GM23338 (cell line): ENCODE measurements at regions not wholly inside any gene's neighbourhood (a gene's known extent, or its start where the extent isn't known, plus 50 kb on each side); places are given as distances from the start of the nearest gene placed in this dataset.

Source experiments
- ATAC-seq: fragments of 200-7000 bp; cut with Tn5 transposase; 3 replicates; pipeline ENCODE4 v1.9.1; 2020
- DNase-seq: peaks from one replicate; pipeline ENCODE4 v3.0.0-alpha.2; 2015; ENCODE audit warnings: low spot score
- H2AFZ ChIP-seq: fragments of 200-600 bp; sonication (generic); 2 replicates; pipeline ENCODE4 v1.8.0; 2016; ENCODE audit warnings: antibody characterized with exemption, mild to moderate bottlenecking, moderate library complexity
- H3F3A ChIP-seq: fragments of 200-600 bp; sonication (generic); replicated peaks from 2 replicates; pipeline ENCODE4 v1.8.0; 2017; ENCODE audit warnings: antibody characterized with exemption, mixed run types, low read depth
- H3K27ac ChIP-seq: fragments of 200-600 bp; sonication (generic); 2 replicates; pipeline ENCODE4 v1.6.1; 2016; ENCODE audit warnings: low read depth
- H3K27me3 ChIP-seq: fragments of 200-600 bp; sonication (generic); 2 replicates; pipeline ENCODE4 v1.8.0; 2016; ENCODE audit warnings: mild to moderate bottlenecking, mixed run types, moderate library complexity; ENCODE audit not compliant: insufficient read depth
- H3K36me3 ChIP-seq: fragments of 200-600 bp; sonication (generic); 2 replicates; pipeline ENCODE4 v1.8.0; 2016; ENCODE audit warnings: mild to moderate bottlenecking; ENCODE audit not compliant: insufficient read depth
- H3K4me1 ChIP-seq: fragments of 200-600 bp; sonication (generic); 2 replicates; pipeline ENCODE4 v1.8.0; 2016; ENCODE audit warnings: mild to moderate bottlenecking, moderate library complexity; ENCODE audit not compliant: insufficient read depth
- H3K4me2 ChIP-seq: fragments of 200-600 bp; sonication (generic); 2 replicates; pipeline ENCODE4 v1.7.1; 2017; ENCODE audit warnings: mixed run types
- H3K4me3 ChIP-seq: fragments of 200-600 bp; sonication (generic); 2 replicates; pipeline ENCODE4 v1.6.1; 2016; ENCODE audit warnings: mixed run types
- H3K79me2 ChIP-seq: fragments of 200-600 bp; sonication (generic); replicated peaks from 2 replicates; pipeline ENCODE4 v1.8.0; 2017; ENCODE audit warnings: mild to moderate bottlenecking; ENCODE audit not compliant: insufficient read depth
- H3K9me2 ChIP-seq: fragments of 200-600 bp; sonication (generic); 2 replicates; pipeline ENCODE4 v1.8.0; 2017; ENCODE audit not compliant: insufficient read depth
- H4K20me1 ChIP-seq: fragments of 200-600 bp; sonication (generic); replicated peaks from 2 replicates; pipeline ENCODE4 v1.8.0; 2017; ENCODE audit warnings: mild to moderate bottlenecking; ENCODE audit not compliant: insufficient read depth
- H3K27ac Mint-ChIP-seq: 2 replicates; pipeline ENCODE4 v1.8.0; 2020; ENCODE audit warnings: inconsistent platforms, mild to moderate bottlenecking, moderate library complexity, mixed read lengths
- H3K27me3 Mint-ChIP-seq: 3 replicates; pipeline ENCODE4 v1.8.0; 2022; ENCODE audit warnings: low read depth, mild to moderate bottlenecking, moderate library complexity, mixed read lengths, inconsistent platforms; ENCODE audit not compliant: insufficient read depth, poor library complexity
- H3K36me3 Mint-ChIP-seq: 3 replicates; pipeline ENCODE4 v1.8.0; 2021; ENCODE audit warnings: low read depth, mild to moderate bottlenecking, inconsistent platforms, moderate library complexity, mixed read lengths
- H3K4me1 Mint-ChIP-seq: 3 replicates; pipeline ENCODE4 v1.8.0; 2020; ENCODE audit warnings: mild to moderate bottlenecking, inconsistent platforms, mixed read lengths
- H3K4me3 Mint-ChIP-seq: 3 replicates; pipeline ENCODE4 v1.8.0; 2021; ENCODE audit warnings: moderate library complexity, mild to moderate bottlenecking, inconsistent platforms, mixed read lengths
- H3K9me3 Mint-ChIP-seq: 3 replicates; pipeline ENCODE4 v1.8.0; 2020; ENCODE audit warnings: moderate library complexity, mild to moderate bottlenecking, inconsistent platforms, mixed read lengths
- CTCF ChIP-seq, 2 experiments: fragments of 200-600 bp in 1 of 2; sonication (generic) in 1 of 2; conservative IDR thresholded peaks; 2 replicates each; pipeline versions ENCODE4 v1.5.1 to v1.6.1; 2016 to 2017; ENCODE audit warnings: antibody characterized with exemption in 2 of 2, low read depth in 2 of 2, mild to moderate bottlenecking in 2 of 2, moderate library complexity in 1 of 2
- EZH2 ChIP-seq: fragments of 200-600 bp; sonication (generic); IDR thresholded peaks from one replicate; pipeline ENCODE4 v1.8.0; 2017; ENCODE audit warnings: antibody characterized with exemption, mild to moderate bottlenecking, low read depth; ENCODE audit not compliant: unreplicated experiment
- POLR2AphosphoS5 ChIP-seq: IDR thresholded peaks from 2 replicates; pipeline ENCODE4 v1.6.1; 2016; ENCODE audit warnings: antibody characterized with exemption, low read depth
- STAT1 ChIP-seq: IDR thresholded peaks from one replicate; pipeline ENCODE4 v1.6.1; 2016; ENCODE audit warnings: antibody characterized with exemption; ENCODE audit not compliant: unreplicated experiment
- ZNF114 ChIP-seq: fragments of 250-450 bp; sonication (Bioruptor Pico); IDR thresholded peaks from 2 replicates; pipeline ENCODE4 v1.5.0; 2020; ENCODE audit warnings: mild to moderate bottlenecking, moderate library complexity
- ZNF331 ChIP-seq: fragments of 250-450 bp; sonication (Bioruptor Pico); IDR thresholded peaks from 2 replicates; pipeline ENCODE4 v1.5.0; 2020; ENCODE audit warnings: low read depth, mild to moderate bottlenecking, moderate library complexity
- ZNF462 ChIP-seq: fragments of 250-450 bp; sonication (Bioruptor Pico); IDR thresholded peaks from 2 replicates; pipeline ENCODE4 v1.5.0; 2020; ENCODE audit warnings: mild to moderate bottlenecking, moderate library complexity

GRCh38 chr6:219641-220198, 72.6 kb upstream of the DUSP22 start (continued):
- TF ChIP-seq ZNF462 (CRISPR knock-in tag) = no peak
- no peak for TF ChIP-seq ZNF114
- TF ChIP-seq CTCF (conservative IDR thresholded peaks at IDR 0.05; ENCODE audit: low read depth in 2 of 2) = no peak
- no peak for TF ChIP-seq EZH2

GRCh38 chr6:220312-220711, 72.0 kb upstream of the DUSP22 start:
- no peaks in the 10 kb centered on the region for H3K79me2 ChIP-seq
- no peaks in the 10 kb centered on the region for H3F3A ChIP-seq
- H3K27me3 ChIP-seq = no peaks in the 10 kb centered on the region
- no peak overlapping the region for H3K4me2 ChIP-seq
- H3K36me3 Mint-ChIP-seq = no peaks in the 10 kb centered on the region
- H3K9me2 ChIP-seq = peaks cover 5% of the 10 kb centered on the region; the same call in 1 of the 2 replicates
- H3K4me3 Mint-ChIP-seq = no peak overlapping the region
- H3K4me1 ChIP-seq = peaks cover 16% of the 10 kb centered on the region
- no peak overlapping the region for H3K27ac ChIP-seq
- no peaks in the 10 kb centered on the region for H3K36me3 ChIP-seq
- H3K4me1 Mint-ChIP-seq = peaks cover 27% of the 10 kb centered on the region
- ATAC-seq (no peak), DNase-seq (no peak)
- H4K20me1 ChIP-seq = no peaks in the 10 kb centered on the region
- no peak overlapping the region for H3K27ac Mint-ChIP-seq
- H2AFZ ChIP-seq = no peak overlapping the region
- H3K27me3 Mint-ChIP-seq = peaks cover 13% of the 10 kb centered on the region
- peaks cover 4% of the 10 kb centered on the region; the same call in 1 of the 3 replicates for H3K9me3 Mint-ChIP-seq
- no peak overlapping the region for H3K4me3 ChIP-seq
- TF ChIP-seq CTCF (conservative IDR thresholded peaks at IDR 0.05; ENCODE audit: low read depth in 2 of 2) = no peak
- no peak for TF ChIP-seq ZNF114
- TF ChIP-seq ZNF331 = no peak
- TF ChIP-seq STAT1 = no peak
- no peak for TF ChIP-seq POLR2AphosphoS5
- no peak for TF ChIP-seq EZH2
